Smooth muscle cell (in vitro differentiated cells): ENCODE measurements at regions not wholly inside any gene's neighbourhood (a gene's known extent, or its start where the extent isn't known, plus 50 kb on each side); places are given as distances from the start of the nearest gene placed in this dataset.

Experiments
- DNase-seq: peaks from one replicate; lab custom pipeline; 2025; ENCODE audit not compliant: unreplicated experiment; lab: John Stamatoyannopoulos, UW
- H2AFZ ChIP-seq: fragments of 200-600 bp; sonication (generic); 2 replicates; pipeline ENCODE4 v1.6.0; 2016; ENCODE audit warnings: antibody characterized with exemption, low read depth, mild to moderate bottlenecking
- H3F3A ChIP-seq: fragments of 200-600 bp; sonication (generic); 2 replicates; pipeline ENCODE4 v1.6.0; 2017; ENCODE audit warnings: antibody characterized with exemption, low read depth
- H3K27ac ChIP-seq: fragments of 200-600 bp; sonication (generic); 2 replicates; pipeline ENCODE4 v1.5.1; 2016; ENCODE audit warnings: low read depth, mild to moderate bottlenecking
- H3K27me3 ChIP-seq: fragments of 200-600 bp; sonication (generic); 2 replicates; pipeline ENCODE4 v1.6.1; 2016; ENCODE audit warnings: low read depth, mild to moderate bottlenecking
- H3K36me3 ChIP-seq: fragments of 200-600 bp; sonication (generic); 2 replicates; pipeline ENCODE4 v1.5.1; 2016; ENCODE audit warnings: low read depth
- H3K4me1 ChIP-seq: fragments of 200-600 bp; sonication (generic); 2 replicates; pipeline ENCODE4 v1.5.1; 2016; ENCODE audit warnings: low read depth
- H3K4me2 ChIP-seq: fragments of 200-600 bp; sonication (generic); 2 replicates; pipeline ENCODE4 v1.6.0; 2016; ENCODE audit warnings: mild to moderate bottlenecking
- H3K4me3 ChIP-seq: fragments of 200-600 bp; sonication (generic); 2 replicates; pipeline ENCODE4 v1.5.1; 2016; ENCODE audit warnings: mild to moderate bottlenecking
- H3K79me2 ChIP-seq: fragments of 200-600 bp; sonication (generic); 2 replicates; pipeline ENCODE4 v1.6.0; 2016; ENCODE audit warnings: low read depth, mild to moderate bottlenecking
- H3K9ac ChIP-seq: fragments of 200-600 bp; sonication (generic); 2 replicates; pipeline ENCODE4 v1.6.0; 2016; ENCODE audit warnings: low read depth
- H3K9me3 ChIP-seq: fragments of 200-600 bp; sonication (generic); replicated peaks from 2 replicates; pipeline ENCODE4 v1.5.1; 2016; ENCODE audit warnings: low read depth
- H4K20me1 ChIP-seq: fragments of 200-600 bp; sonication (generic); 2 replicates; pipeline ENCODE4 v1.6.0; 2016; ENCODE audit warnings: low read depth
- CTCF ChIP-seq: fragments of 200-600 bp; sonication (generic); IDR thresholded peaks from 2 replicates; pipeline ENCODE4 v1.5.1; 2017; ENCODE audit warnings: borderline replicate concordance, mild to moderate bottlenecking, antibody characterized with exemption; ENCODE audit not compliant: insufficient read depth, poor library complexity, severe bottlenecking
- WGBS: methylation state at CpG from one replicate; pipeline ENCODE4 v1.1.7; 2016; ENCODE audit warnings: low lambda C conversion rate; 5-methylcytosine and 5-hydroxymethylcytosine counted together

- no peak overlapping the region for H3K9ac ChIP-seq
- no peaks in the 10 kb centered on the region for H3F3A ChIP-seq
- H4K20me1 ChIP-seq = no peaks in the 10 kb centered on the region
- no peaks in the 10 kb centered on the region for H3K4me1 ChIP-seq
- 67% methylated on average over 25 of the region's 30 CpGs for whole genome bisulfite sequencing
- H3K36me3 ChIP-seq = no peaks in the 10 kb centered on the region
- H3K27me3 ChIP-seq = peaks cover 29% of the 10 kb centered on the region
- no peak for TF ChIP-seq CTCF
- H3K9me3 ChIP-seq = no peaks in the 10 kb centered on the region
- H3K27ac ChIP-seq = no peak overlapping the region
- DNase-seq = no peak
- H2AFZ ChIP-seq = no peak overlapping the region
- no peak overlapping the region for H3K4me2 ChIP-seq
- no peak overlapping the region for H3K4me3 ChIP-seq
- no peaks in the 10 kb centered on the region for H3K79me2 ChIP-seq
Measured at GRCh38 chr4:1463088-1463926, 57.1 kb upstream of the NKX1-1 start.

GRCh38 chr4:1462768-1463075 lies 56.5 kb upstream of the NKX1-1 start:
- H3K4me2 ChIP-seq = no peak overlapping the region
- no peak for TF ChIP-seq CTCF
- no peak overlapping the region for H2AFZ ChIP-seq
- no peak overlapping the region for H3K4me3 ChIP-seq
- peaks cover 33% of the 10 kb centered on the region for H3K27me3 ChIP-seq
- WGBS = 90% methylated on average over 14 of the region's 14 CpGs
- H3K36me3 ChIP-seq = no peaks in the 10 kb centered on the region
- no peaks in the 10 kb centered on the region for H3K9me3 ChIP-seq
- H3F3A ChIP-seq = no peaks in the 10 kb centered on the region
- H3K9ac ChIP-seq = no peak overlapping the region
- no peak overlapping the region for H3K27ac ChIP-seq
- no peaks in the 10 kb centered on the region for H4K20me1 ChIP-seq
- H3K4me1 ChIP-seq = no peaks in the 10 kb centered on the region
- H3K79me2 ChIP-seq = no peaks in the 10 kb centered on the region
- DNase-seq = no peak

- no peak for TF ChIP-seq CTCF
- Histone ChIP-seq H3K36me3 (no peaks in the 10 kb centered on the region), H2AFZ (no peak overlapping the region), H4K20me1 (no peaks in the 10 kb centered on the region), H3F3A (no peaks in the 10 kb centered on the region), H3K4me1 (no peaks in the 10 kb centered on the region), H3K9me3 (no peaks in the 10 kb centered on the region), H3K4me2 (no peak overlapping the region), H3K9ac (no peak overlapping the region), H3K79me2 (no peaks in the 10 kb centered on the region), H3K27ac (no peak overlapping the region), H3K4me3 (no peak overlapping the region), H3K27me3 (peaks cover 38% of the 10 kb centered on the region)
- WGBS = 74% methylated on average over 29 of the region's 31 CpGs
- DNase-seq = no peak
Measured at GRCh38 chr4:1462009-1462767, 55.9 kb upstream of the NKX1-1 start.
